Neural progenitor cell (in vitro differentiated cells): ENCODE measurements at regions not wholly inside any gene's neighbourhood (a gene's known extent, or its start where the extent isn't known, plus 50 kb on each side); places are given as distances from the start of the nearest gene placed in this dataset.

Experiments used
- CTCF ChIP-seq: fragments of 200-600 bp; sonication (generic); IDR thresholded peaks from 2 replicates; pipeline ENCODE4 v1.5.1; 2017; ENCODE audit warnings: antibody characterized with exemption, mild to moderate bottlenecking
- EZH2phosphoT487 ChIP-seq: fragments of 200-600 bp; sonication (generic); IDR thresholded peaks from 2 replicates; pipeline ENCODE4 v1.6.1; 2017; ENCODE audit warnings: antibody characterized with exemption

- TF ChIP-seq CTCF (no peak), EZH2phosphoT487 (no peak)
Observed at GRCh38 chr21:19368944-19369343, 965.4 kb upstream of the TMPRSS15 start.
